ENCODE measurements at regions not wholly inside any gene's neighbourhood (a gene's known extent, or its start where the extent isn't known, plus 50 kb on each side); places are given as distances from the start of the nearest gene placed in this dataset.
"Not testable (repeated sequence)": the region's sequence is repeated elsewhere in the genome, so short reads cannot be mapped to it uniquely, and the experiment has no call there.

- TF ChIP-seq, protein P1, sequence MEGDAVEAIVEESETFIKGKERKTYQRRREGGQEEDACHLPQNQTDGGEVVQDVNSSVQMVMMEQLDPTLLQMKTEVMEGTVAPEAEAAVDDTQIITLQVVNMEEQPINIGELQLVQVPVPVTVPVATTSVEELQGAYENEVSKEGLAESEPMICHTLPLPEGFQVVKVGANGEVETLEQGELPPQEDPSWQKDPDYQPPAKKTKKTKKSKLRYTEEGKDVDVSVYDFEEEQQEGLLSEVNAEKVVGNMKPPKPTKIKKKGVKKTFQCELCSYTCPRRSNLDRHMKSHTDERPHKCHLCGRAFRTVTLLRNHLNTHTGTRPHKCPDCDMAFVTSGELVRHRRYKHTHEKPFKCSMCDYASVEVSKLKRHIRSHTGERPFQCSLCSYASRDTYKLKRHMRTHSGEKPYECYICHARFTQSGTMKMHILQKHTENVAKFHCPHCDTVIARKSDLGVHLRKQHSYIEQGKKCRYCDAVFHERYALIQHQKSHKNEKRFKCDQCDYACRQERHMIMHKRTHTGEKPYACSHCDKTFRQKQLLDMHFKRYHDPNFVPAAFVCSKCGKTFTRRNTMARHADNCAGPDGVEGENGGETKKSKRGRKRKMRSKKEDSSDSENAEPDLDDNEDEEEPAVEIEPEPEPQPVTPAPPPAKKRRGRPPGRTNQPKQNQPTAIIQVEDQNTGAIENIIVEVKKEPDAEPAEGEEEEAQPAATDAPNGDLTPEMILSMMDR (conservative IDR thresholded peaks at IDR 0.05; ENCODE audit: low read length) = not testable (repeated sequence)
- TF ChIP-seq EZH2phosphoT487 (IDR thresholded peaks at IDR 0.05; ENCODE audit: borderline replicate concordance, low read depth, low read length) = not testable (repeated sequence)
Measured at GRCh38 chr5:158494044-158494443, 605.7 kb downstream of the EBF1 start.
